HepG2 (cell line): ENCODE measurements at regions not wholly inside any gene's neighbourhood (a gene's known extent, or its start where the extent isn't known, plus 50 kb on each side); places are given as distances from the start of the nearest gene placed in this dataset.

ENCODE experiments used
- ATF5 ChIP-seq: sonication (generic); formaldehyde crosslinking; IDR thresholded peaks from 2 replicates; pipeline ENCODE4 v1.4.0; 2020; ENCODE audit warnings: mild to moderate bottlenecking, low read depth, missing genetic modification reagents
- CTCF ChIP-seq: sonication (generic); formaldehyde crosslinking; IDR thresholded peaks from 2 replicates; pipeline ENCODE4 v1.5.0; 2020; ENCODE audit warnings: mild to moderate bottlenecking, missing genetic modification reagents, moderate library complexity
- ELK4 ChIP-seq: sonication (generic); formaldehyde crosslinking; IDR thresholded peaks from 2 replicates; pipeline ENCODE4 v1.9.0; 2021; ENCODE audit warnings: missing genetic modification reagents, borderline replicate concordance
- EP300 ChIP-seq, 3 experiments: sonication (generic) in 1 of 3; formaldehyde crosslinking in 1 of 3; IDR thresholded peaks; 2 replicates each; pipeline versions ENCODE4 v1.5.1 to v1.6.1; 2011 to 2020; ENCODE audit warnings: low read depth in 2 of 3, low read length in 2 of 3, borderline replicate concordance in 1 of 3, improper control_type of control experiment in 1 of 3, mild to moderate bottlenecking in 1 of 3, missing genetic modification reagents in 1 of 3, moderate library complexity in 1 of 3
- EZH2 ChIP-seq: conservative IDR thresholded peaks from 2 replicates; pipeline ENCODE4 v1.6.1; 2012; ENCODE audit warnings: mild to moderate bottlenecking, low read depth, low read length, moderate library complexity
- GTF2F1 ChIP-seq: fragments of 150-350 bp; IDR thresholded peaks from 2 replicates; pipeline ENCODE4 v1.6.1; 2014; ENCODE audit warnings: low read length
- MAX ChIP-seq: IDR thresholded peaks from 2 replicates; pipeline ENCODE4 v1.6.1; 2012; ENCODE audit warnings: inconsistent platforms
- USF2 ChIP-seq, 2 experiments: sonication (generic) in 1 of 2; formaldehyde crosslinking in 1 of 2; IDR thresholded peaks; 2 replicates each; pipeline versions ENCODE4 v1.5.1 to v1.6.1; 2011 to 2020; ENCODE audit warnings: borderline replicate concordance in 1 of 2, low read depth in 1 of 2, low read length in 1 of 2, mild to moderate bottlenecking in 1 of 2, missing genetic modification reagents in 1 of 2, moderate library complexity in 1 of 2

GRCh38 chr1:60388092-60388987, 314.8 kb upstream of the C1orf87 start:
- no peak for TF ChIP-seq ATF5 (CRISPR knock-in tag)
- TF ChIP-seq USF2 (IDR thresholded peaks at IDR 0.05; ENCODE audit: low read depth, low read length) = no peak
- no peak for TF ChIP-seq USF2 (CRISPR knock-in tag; IDR thresholded peaks at IDR 0.05; ENCODE audit: borderline replicate concordance)
- TF ChIP-seq EP300 (IDR thresholded peaks at IDR 0.05; ENCODE audit: low read depth in 2 of 2, low read length in 2 of 2) = no peak
- no peak for TF ChIP-seq EP300 (CRISPR knock-in tag; IDR thresholded peaks at IDR 0.05; ENCODE audit: borderline replicate concordance)
- no peak for TF ChIP-seq CTCF (CRISPR knock-in tag)
- no peak for TF ChIP-seq EZH2
- TF ChIP-seq ELK4 (CRISPR knock-in tag) = no peak
- TF ChIP-seq GTF2F1 = no peak
- TF ChIP-seq MAX = no peak
